ENCODE measurements at regions not wholly inside any gene's neighbourhood (a gene's known extent, or its start where the extent isn't known, plus 50 kb on each side); places are given as distances from the start of the nearest gene placed in this dataset.

DNA sequence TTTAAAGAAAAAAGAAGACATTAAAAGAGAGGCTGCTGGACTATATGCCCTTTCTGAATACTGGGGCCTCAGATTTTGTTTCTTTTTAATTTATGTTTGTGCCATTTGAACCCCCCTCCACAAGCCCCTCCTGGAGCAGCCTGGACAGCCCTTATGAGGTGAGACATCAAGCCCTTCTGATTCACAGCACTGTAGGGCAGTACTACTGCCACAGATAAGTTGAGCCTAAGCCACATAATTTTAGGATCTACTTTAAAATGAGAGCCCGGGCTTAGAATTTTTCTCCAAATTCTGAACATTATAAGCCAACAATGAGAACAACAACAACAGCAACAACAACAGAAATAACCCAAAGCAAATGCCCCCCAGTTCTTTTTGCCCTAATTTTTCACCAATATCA, 256.9 kb upstream of the SALL1 start:
- ATAC-seq (no peak), FAIRE-seq (no peak), DNase-seq (ENCODE audit: low spot score) (no peak)
- WGBS (ENCODE audit: low lambda C conversion rate) = 46% methylated on average over 1 of the region's 1 CpG
- POLR2A ChIA-PET = no interaction called here
- Histone ChIP-seq H4K20me1 (ENCODE audit: insufficient read depth, low read length) (no peaks in the 10 kb centered on the region), H3K4me2 (ENCODE audit: low read depth, low read length) (no peak overlapping the region), H3K27me3 (ENCODE audit: control insufficient read depth in 1 of 2, insufficient read depth in 2 of 2, low read length in 2 of 2) (no peaks in the 10 kb centered on the region), H3K9ac (ENCODE audit: insufficient read depth, low read depth, low read length) (no peak overlapping the region), H2AFZ (ENCODE audit: low read length) (no peak overlapping the region), H3K9me3 (ENCODE audit: low read length) (no peaks in the 10 kb centered on the region), H3K36me3 (replicated peaks in 1 of 2; ENCODE audit: control insufficient read depth in 1 of 2, insufficient read depth in 2 of 2, low read length in 2 of 2) (no peaks in the 10 kb centered on the region), H3K27ac (ENCODE audit: extremely low read length, insufficient read depth, low read length) (no peak overlapping the region), H3K4me1 (ENCODE audit: insufficient read depth, low read length) (peaks cover 26% of the 10 kb centered on the region), H3K4me3 (replicated peaks in 1 of 3; ENCODE audit: insufficient read depth in 1 of 3, low read depth in 2 of 3, low read length in 3 of 3) (no peak overlapping the region), H3K79me2 (ENCODE audit: insufficient read depth, low read length) (no peaks in the 10 kb centered on the region)
- CTCF ChIA-PET (ENCODE audit: low intra/inter-chr PET ratio, low total read pairs) = no interaction called here
- intact Hi-C loops (cut with micrococcal nuclease; ENCODE audit: unreplicated experiment) = no loop called here
- TF ChIP-seq RBFOX2 (IDR thresholded peaks at IDR 0.05; ENCODE audit: low read depth, low read length) (no peak), KDM1A (CRISPR knock-in tag; IDR thresholded peaks at IDR 0.05) (no peak), ZNF343 (CRISPR knock-in tag; IDR thresholded peaks at IDR 0.05) (no peak), KDM5A (IDR thresholded peaks at IDR 0.05; ENCODE audit: borderline replicate concordance, low read length) (no peak), ZNF460 (CRISPR knock-in tag; IDR thresholded peaks at IDR 0.05; ENCODE audit: borderline replicate concordance) (no peak), ZNF768 (CRISPR knock-in tag; IDR thresholded peaks at IDR 0.05) (no peak), NRL (CRISPR knock-in tag; IDR thresholded peaks at IDR 0.05; ENCODE audit: borderline replicate concordance) (no peak), JUNB (CRISPR knock-in tag; IDR thresholded peaks at IDR 0.05; ENCODE audit: borderline replicate concordance) (no peak)
- TF ChIP-seq, protein P1, sequence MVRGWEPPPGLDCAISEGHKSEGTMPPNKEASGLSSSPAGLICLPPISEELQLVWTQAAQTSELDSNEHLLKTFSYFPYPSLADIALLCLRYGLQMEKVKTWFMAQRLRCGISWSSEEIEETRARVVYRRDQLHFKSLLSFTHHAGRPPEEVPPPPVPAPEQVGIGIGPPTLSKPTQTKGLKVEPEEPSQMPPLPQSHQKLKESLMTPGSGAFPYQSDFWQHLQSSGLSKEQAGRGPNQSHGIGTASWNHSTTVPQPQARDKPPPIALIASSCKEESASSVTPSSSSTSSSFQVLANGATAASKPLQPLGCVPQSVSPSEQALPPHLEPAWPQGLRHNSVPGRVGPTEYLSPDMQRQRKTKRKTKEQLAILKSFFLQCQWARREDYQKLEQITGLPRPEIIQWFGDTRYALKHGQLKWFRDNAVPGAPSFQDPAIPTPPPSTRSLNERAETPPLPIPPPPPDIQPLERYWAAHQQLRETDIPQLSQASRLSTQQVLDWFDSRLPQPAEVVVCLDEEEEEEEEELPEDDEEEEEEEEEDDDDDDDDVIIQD (CRISPR knock-in tag; IDR thresholded peaks at IDR 0.05; ENCODE audit: low read depth) = no peak
- TF ChIP-seq, protein P2, sequence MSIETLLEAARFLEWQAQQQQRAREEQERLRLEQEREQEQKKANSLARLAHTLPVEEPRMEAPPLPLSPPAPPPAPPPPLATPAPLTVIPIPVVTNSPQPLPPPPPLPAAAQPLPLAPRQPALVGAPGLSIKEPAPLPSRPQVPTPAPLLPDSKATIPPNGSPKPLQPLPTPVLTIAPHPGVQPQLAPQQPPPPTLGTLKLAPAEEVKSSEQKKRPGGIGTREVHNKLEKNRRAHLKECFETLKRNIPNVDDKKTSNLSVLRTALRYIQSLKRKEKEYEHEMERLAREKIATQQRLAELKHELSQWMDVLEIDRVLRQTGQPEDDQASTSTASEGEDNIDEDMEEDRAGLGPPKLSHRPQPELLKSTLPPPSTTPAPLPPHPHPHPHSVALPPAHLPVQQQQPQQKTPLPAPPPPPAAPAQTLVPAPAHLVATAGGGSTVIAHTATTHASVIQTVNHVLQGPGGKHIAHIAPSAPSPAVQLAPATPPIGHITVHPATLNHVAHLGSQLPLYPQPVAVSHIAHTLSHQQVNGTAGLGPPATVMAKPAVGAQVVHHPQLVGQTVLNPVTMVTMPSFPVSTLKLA (IDR thresholded peaks at IDR 0.05) = no peak
- BruUV-seq (replicated peaks) = no TSS peak
- in situ Hi-C loops (cut with HindIII; ENCODE audit: extremely low pct_ligation_motif_present, low pct_unique_long_range_greater_than_20kb) = no loop called here
